K562 (cell line): ENCODE measurements at regions not wholly inside any gene's neighbourhood (a gene's known extent, or its start where the extent isn't known, plus 50 kb on each side); places are given as distances from the start of the nearest gene placed in this dataset.

Experiments used
- ATAC-seq: fragments of 200-7000 bp; cut with Tn5 transposase; 3 replicates; pipeline ENCODE4 v1.9.1; 2020; ENCODE audit warnings: moderate library complexity
- BruUV-seq: library from RNA; stranded (reverse); fragments of 400-500 nt; replicated peaks from 2 replicates; lab custom pipeline; 2021; lab: Mats Ljungman, UMichigan
- CTCF ChIA-PET: fragments of 300-600 bp; formaldehyde crosslinking; extraction: SDS; loops from one replicate; lab custom pipeline; 2021; ENCODE audit warnings: low intra/inter-chr PET ratio; lab: Yijun Ruan, JAX
- POLR2A ChIA-PET: fragments of 300-600, 350-650 bp; sonication (Branson Sonifier 250); formaldehyde crosslinking; extraction: SDS; loops from one replicate; lab custom pipeline; 2021; ENCODE audit warnings: antibody characterized with exemption, inconsistent platforms; lab: Yijun Ruan, JAX
- DNase-seq, 4 experiments: peaks; one replicate each; pipeline versions ENCODE4 v3.0.0 to v3.0.0-alpha.2; 2011 to 2018; ENCODE audit warnings: low spot score in 3 of 4, mixed read lengths in 3 of 4; ENCODE audit errors: extremely low read depth in 1 of 4
- FAIRE-seq: peaks from 2 replicates; lab custom pipeline; 2011; peaks lifted over from hg19 to GRCh38; lab: Jason Lieb, UNC
- H2AFZ ChIP-seq: 2 replicates; pipeline ENCODE4 v1.6.0; 2011; ENCODE audit warnings: low read depth, low read length, control low read depth, inconsistent platforms
- H3K27ac ChIP-seq: fragments of 200-600 bp; 3 replicates; pipeline ENCODE4 v1.8.0; 2011; ENCODE audit warnings: low read depth, mild to moderate bottlenecking, control low read depth, inconsistent platforms, low read length, moderate library complexity, mixed read lengths; ENCODE audit errors: extremely low read depth
- H3K27me3 ChIP-seq, 2 experiments: fragments of 300-600 bp in 1 of 2; 2 replicates in 1 of 2; 3 replicates in 1 of 2; pipeline versions ENCODE4 v1.6.0 to v1.8.0; 2011; ENCODE audit warnings: inconsistent platforms in 2 of 2, low read length in 2 of 2, mild to moderate bottlenecking in 1 of 2, mixed read lengths in 1 of 2, moderate library complexity in 1 of 2; ENCODE audit not compliant: control insufficient read depth in 2 of 2, insufficient read depth in 2 of 2
- H3K36me3 ChIP-seq: fragments of 300-600 bp; 3 replicates; pipeline ENCODE4 v1.8.0; 2011; ENCODE audit warnings: mild to moderate bottlenecking, low read length, inconsistent platforms; ENCODE audit not compliant: control insufficient read depth, insufficient read depth
- H3K4me1 ChIP-seq, 2 experiments: fragments of 200-600 bp in 1 of 2; replicated peaks in 1 of 2; 2 replicates in 1 of 2; 3 replicates in 1 of 2; pipeline versions ENCODE4 v1.5.1 to v1.8.0; 2011; ENCODE audit warnings: inconsistent platforms in 2 of 2, low read length in 2 of 2, mild to moderate bottlenecking in 1 of 2, mixed read lengths in 1 of 2, moderate library complexity in 1 of 2; ENCODE audit not compliant: control insufficient read depth in 2 of 2, insufficient read depth in 2 of 2
- H3K4me2 ChIP-seq: 2 replicates; pipeline ENCODE4 v1.6.1; 2011; ENCODE audit warnings: low read length, control low read depth, inconsistent platforms, mixed read lengths; ENCODE audit not compliant: insufficient read depth
- H3K4me3 ChIP-seq: fragments of 200-600 bp; sonication (generic), shearing (Covaris generic); 2 replicates; pipeline ENCODE4 v1.5.1; 2016; ENCODE audit warnings: control low read depth, inconsistent platforms
- H3K79me2 ChIP-seq: fragments of 200-600 bp; 3 replicates; pipeline ENCODE4 v1.8.0; 2011; ENCODE audit warnings: low read length, inconsistent platforms; ENCODE audit not compliant: control insufficient read depth, insufficient read depth
- H3K9ac ChIP-seq, 2 experiments: 2 replicates each; pipeline versions ENCODE4 v1.6.0 to v1.6.1; 2011; ENCODE audit warnings: low read depth in 2 of 2, low read length in 2 of 2, control low read depth in 1 of 2, inconsistent platforms in 1 of 2, mild to moderate bottlenecking in 1 of 2, mixed read lengths in 1 of 2; ENCODE audit not compliant: insufficient read depth in 1 of 2
- H3K9me1 ChIP-seq: one replicate; pipeline ENCODE4 v1.6.0; 2011; ENCODE audit warnings: inconsistent platforms, mild to moderate bottlenecking, low read length, moderate library complexity; ENCODE audit not compliant: control insufficient read depth, insufficient read depth
- H3K9me3 ChIP-seq: replicated peaks from 2 replicates; pipeline ENCODE4 v1.5.1; 2011; ENCODE audit warnings: low read depth, low read length, inconsistent platforms; ENCODE audit not compliant: control insufficient read depth, insufficient read depth
- H4K20me1 ChIP-seq: replicated peaks from 2 replicates; pipeline ENCODE4 v1.6.1; 2011; ENCODE audit warnings: low read length, inconsistent platforms, mixed read lengths; ENCODE audit not compliant: control insufficient read depth, insufficient read depth
- AFF4 ChIP-seq: sonication (generic); formaldehyde crosslinking; IDR thresholded peaks from 2 replicates; pipeline ENCODE4 v1.8.0; 2023; ENCODE audit warnings: mild to moderate bottlenecking, missing genetic modification reagents
- ATF1 ChIP-seq, 2 experiments: fragments of 450-650 bp in 1 of 2; IDR thresholded peaks; 2 replicates each; pipeline ENCODE4 v1.6.1; 2016; ENCODE audit warnings: missing compliant biosample characterization in 1 of 2, missing genetic modification characterization in 1 of 2
- CREB3 ChIP-seq: fragments of 450-650 bp; conservative IDR thresholded peaks from 2 replicates; pipeline ENCODE4 v1.6.1; 2016; ENCODE audit warnings: missing genetic modification characterization, low read depth, mild to moderate bottlenecking, missing compliant biosample characterization, moderate library complexity
- CREM ChIP-seq: IDR thresholded peaks from 2 replicates; pipeline ENCODE4 v1.6.1; 2014; ENCODE audit warnings: antibody characterized with exemption, low read depth
- GMEB1 ChIP-seq: fragments of 250-450 bp; sonication (Bioruptor Pico); IDR thresholded peaks from 2 replicates; pipeline ENCODE4 v1.4.0; 2020; ENCODE audit warnings: mild to moderate bottlenecking
- SMARCC2 ChIP-seq: fragments of 450-650 bp; IDR thresholded peaks from 2 replicates; pipeline ENCODE4 v1.6.1; 2017; ENCODE audit warnings: antibody characterized with exemption, moderate library complexity, mild to moderate bottlenecking, low read depth
- SP1 ChIP-seq: sonication (generic); formaldehyde crosslinking; IDR thresholded peaks from 2 replicates; pipeline ENCODE4 v1.8.1; 2022; ENCODE audit warnings: mild to moderate bottlenecking, missing genetic modification reagents
- TCF7 ChIP-seq: sonication (generic); IDR thresholded peaks from 2 replicates; pipeline ENCODE4 v1.6.1; 2016; ENCODE audit warnings: antibody characterized with exemption, borderline replicate concordance
- XRCC3 ChIP-seq: fragments of 450-650 bp; IDR thresholded peaks from 2 replicates; pipeline ENCODE4 v1.6.1; 2017; ENCODE audit warnings: mild to moderate bottlenecking, moderate library complexity
- ZNF197 ChIP-seq: fragments of 200-800 bp; sonication (Bioruptor generic); IDR thresholded peaks from 2 replicates; pipeline ENCODE4 v1.6.1; 2016; ENCODE audit warnings: low read depth, missing genetic modification characterization, missing compliant biosample characterization
- WGBS: fragments of 100-300 bp; shearing (Covaris generic); methylation state at CpG from one replicate; pipeline ENCODE4 v1.1.6; 2016; ENCODE audit warnings: low coverage, mixed read lengths; ENCODE audit not compliant: insufficient coverage; ENCODE audit errors: missing lambda C conversion rate; 5-methylcytosine and 5-hydroxymethylcytosine counted together
- in situ Hi-C: fragments of 300-500 bp; cut with MboI; formaldehyde crosslinking; loops from 4 replicates; pipeline ENCODE4 v1.15.0; 2018; ENCODE audit warnings: inconsistent platforms, mixed read lengths
- intact Hi-C: fragments of 100-400 bp; cut with micrococcal nuclease; formaldehyde crosslinking; loops from 2 replicates; pipeline ENCODE4 v1.14.2; 2022

GRCh38 chr22:49370627-49371301 is 456.9 kb downstream of the BRD1 start:
- H3K36me3 ChIP-seq, result no peaks in the 10 kb centered on the region
- FAIRE-seq (no peak), DNase-seq (no peak), ATAC-seq (no peak)
- in situ Hi-C loops, result no loop called here
- H4K20me1 ChIP-seq, result no peaks in the 10 kb centered on the region
- no peaks in the 10 kb centered on the region for H3K9me1 ChIP-seq
- H3K4me2 ChIP-seq, result no peak overlapping the region
- no TSS peak for BruUV-seq
- H3K9ac ChIP-seq, result no peak overlapping the region
- H3K79me2 ChIP-seq, result no peaks in the 10 kb centered on the region
- CTCF ChIA-PET, result no interaction called here
- intact Hi-C loops, result no loop called here
- no peak overlapping the region for H3K4me3 ChIP-seq
- POLR2A ChIA-PET, result interaction anchor here (0.7 kb wide), 1 partner anchor 35 kb away, joined by 4 read pairs; no protein-coding TSS in a partner anchor
- H3K4me1 ChIP-seq, result peaks cover 0 to 25% of the 10 kb centered on the region in 2 experiments; a peak in 2 of 5 replicates
- WGBS, result 10% methylated on average over 29 of the region's 29 CpGs
- H2AFZ ChIP-seq, result no peak overlapping the region
- H3K27ac ChIP-seq, result no peak overlapping the region
- H3K27me3 ChIP-seq, result peaks cover 2 to 65% of the 10 kb centered on the region in 2 experiments; a peak in 4 of 5 replicates
- no peaks in the 10 kb centered on the region for H3K9me3 ChIP-seq
- TF ChIP-seq XRCC3, result no peak
- TF ChIP-seq TCF7, result no peak
- TF ChIP-seq SP1 (CRISPR knock-in tag), result no peak
- TF ChIP-seq ATF1 (CRISPR knock-in tag; IDR thresholded peaks at IDR 0.05), result no peak
- TF ChIP-seq ATF1 (tag; IDR thresholded peaks at IDR 0.05), result no peak
- TF ChIP-seq GMEB1, result no peak
- TF ChIP-seq CREB3 (tag), result no peak
- no peak for TF ChIP-seq AFF4
- no peak for TF ChIP-seq ZNF197 (CRISPR knock-in tag)
- TF ChIP-seq SMARCC2, result no peak
- TF ChIP-seq CREM, result no peak
